ENCODE measurements at regions not wholly inside any gene's neighbourhood (a gene's known extent, or its start where the extent isn't known, plus 50 kb on each side); places are given as distances from the start of the nearest gene placed in this dataset.
A peak's percentile ranks its signal among the peaks of the same experiment; 100 is the strongest.

DNA sequence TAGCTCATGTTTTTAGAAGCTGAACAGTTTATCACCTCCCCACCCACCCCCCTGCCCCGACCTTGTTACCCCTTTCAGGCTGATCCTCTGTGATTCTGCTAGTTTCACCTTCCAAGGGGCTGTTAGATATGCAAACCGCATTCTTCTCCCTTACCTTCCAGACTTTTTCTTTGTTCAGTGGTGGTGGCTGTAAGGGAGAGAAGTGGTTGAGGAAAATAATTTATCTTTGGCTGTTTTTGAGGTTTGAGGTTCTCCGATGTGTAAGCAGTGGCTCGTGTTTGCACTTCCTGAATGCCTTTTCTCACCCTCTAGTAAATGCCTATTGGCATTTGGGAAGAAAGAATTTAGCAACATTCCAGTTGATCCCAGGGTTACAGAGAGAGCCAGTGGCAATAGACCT is 69.4 kb upstream of the KCNG1 start:
- no peak for DNase-seq

DNA sequence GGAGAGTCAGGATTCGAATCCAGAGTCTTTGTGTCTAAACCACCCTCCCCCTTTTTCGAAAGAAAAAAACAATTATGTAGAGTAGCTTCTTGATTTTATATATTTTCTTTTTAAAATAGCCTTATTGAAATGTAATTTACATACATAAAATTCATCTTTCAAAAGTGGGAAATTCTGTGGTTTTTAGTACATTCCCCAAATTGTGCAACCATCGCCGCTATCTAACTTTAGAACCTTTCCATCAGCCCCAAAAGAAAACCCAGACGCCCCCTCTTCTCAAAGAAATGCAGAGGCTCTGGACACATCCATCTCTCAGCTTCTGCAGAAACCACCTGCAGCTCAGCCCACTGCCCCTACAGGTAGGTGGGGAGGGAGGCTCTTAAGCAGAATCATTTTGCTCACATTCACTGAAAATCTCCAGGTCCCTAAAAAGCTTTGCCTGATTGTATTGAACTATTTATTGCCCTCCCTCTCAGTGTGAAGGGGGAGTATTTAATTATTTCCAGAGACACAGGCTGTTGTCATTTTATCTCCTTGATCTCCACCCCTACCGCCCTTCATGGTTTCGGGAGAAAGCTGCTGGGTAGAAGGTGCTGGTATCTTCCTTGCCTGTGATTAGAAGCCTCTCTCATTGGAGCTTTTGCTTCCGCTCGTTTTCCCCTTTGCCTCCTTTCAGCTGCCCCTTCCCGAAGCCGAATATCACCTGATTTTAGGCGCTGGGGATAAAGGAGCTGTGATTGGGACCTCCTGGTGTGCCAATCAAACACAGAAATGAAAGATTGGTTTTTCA is 68.7 kb upstream of the KCNG1 start:
- peak; percentile 67 for DNase-seq

DNA sequence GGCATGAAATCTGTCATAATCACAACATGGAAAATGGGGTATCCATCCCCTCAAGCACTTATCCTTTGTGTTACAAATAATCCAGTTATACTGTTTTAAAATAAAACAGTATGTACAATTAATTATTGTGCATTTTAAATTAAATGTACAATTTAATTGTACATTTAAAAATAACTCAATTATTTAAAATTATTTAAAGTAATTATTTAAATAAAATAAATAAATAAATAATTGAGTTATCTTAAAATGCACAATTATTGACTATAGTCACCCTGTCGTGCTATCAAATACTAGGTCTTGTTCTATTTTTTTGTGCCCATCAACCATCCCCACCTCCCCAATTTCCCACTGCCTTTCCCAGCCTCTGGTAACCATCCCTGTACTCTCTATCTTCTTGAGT is 66.9 kb upstream of the KCNG1 start:
- DNase-seq = no peak

DNA sequence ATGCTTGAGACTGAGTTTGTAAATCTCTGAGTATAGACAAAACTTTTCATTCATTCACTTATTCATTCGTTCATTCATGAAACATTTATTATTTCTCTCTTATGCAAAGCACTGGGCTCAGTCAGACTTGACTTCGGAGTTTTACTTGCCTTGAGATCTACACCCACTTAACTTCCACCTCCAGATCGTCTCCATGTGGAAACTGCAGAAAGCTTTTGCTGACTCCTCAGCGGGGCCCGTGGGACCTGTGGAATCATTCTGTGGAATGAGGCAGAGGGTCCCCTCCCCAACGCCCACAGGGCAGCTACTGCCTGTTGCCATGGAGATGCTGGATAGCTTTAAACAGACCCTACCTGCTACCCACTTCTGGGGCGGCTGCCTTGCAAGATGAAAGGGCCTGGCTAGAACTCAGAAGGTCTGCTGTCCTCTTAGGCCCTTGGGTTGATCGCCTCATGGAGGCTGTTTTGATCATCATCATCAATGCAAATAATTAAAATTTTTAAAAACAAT is 66.4 kb upstream of the KCNG1 start:
- DNase-seq = no peak

DNA sequence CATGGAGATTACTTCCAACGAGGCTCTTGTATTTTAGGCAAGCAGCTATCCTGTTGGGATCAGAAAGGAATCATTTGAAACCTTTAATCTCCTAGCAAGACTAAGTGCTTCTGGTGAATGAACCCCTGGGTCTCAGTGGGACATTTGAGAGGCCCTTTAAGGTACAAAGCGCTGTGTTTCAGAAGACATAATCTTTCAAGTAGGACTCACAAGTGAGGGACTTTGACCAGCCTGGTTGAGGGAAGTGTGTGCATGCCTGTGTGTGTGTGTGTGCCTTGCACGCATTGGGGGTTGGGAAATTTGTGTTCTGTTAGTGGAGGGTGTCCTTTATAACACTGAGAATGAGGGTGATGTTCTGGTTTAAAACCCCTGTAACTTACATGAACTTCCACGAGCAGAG is 64.4 kb upstream of the KCNG1 start:
- DNase-seq = no peak

DNA sequence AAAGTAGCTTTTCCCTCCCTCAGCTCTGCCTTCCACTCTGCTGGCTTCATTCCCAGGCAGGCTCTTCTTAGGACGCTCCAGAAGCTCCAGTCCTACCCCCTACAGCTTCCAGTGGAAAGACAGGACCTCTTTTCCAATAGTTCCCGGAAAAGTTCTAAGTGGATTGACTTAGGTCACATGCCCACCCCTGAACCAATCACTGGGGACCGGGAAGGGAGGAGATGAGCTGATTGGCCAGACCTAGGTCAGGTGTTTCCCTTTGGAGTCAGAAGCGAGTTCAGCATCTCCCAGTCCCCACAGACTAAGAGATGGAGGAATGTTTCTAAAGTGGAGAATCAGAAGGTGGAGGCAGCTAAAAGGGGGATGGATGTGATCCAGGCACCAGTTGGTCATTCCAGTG is 62.9 kb upstream of the KCNG1 start:
- DNase-seq = no peak

DNA sequence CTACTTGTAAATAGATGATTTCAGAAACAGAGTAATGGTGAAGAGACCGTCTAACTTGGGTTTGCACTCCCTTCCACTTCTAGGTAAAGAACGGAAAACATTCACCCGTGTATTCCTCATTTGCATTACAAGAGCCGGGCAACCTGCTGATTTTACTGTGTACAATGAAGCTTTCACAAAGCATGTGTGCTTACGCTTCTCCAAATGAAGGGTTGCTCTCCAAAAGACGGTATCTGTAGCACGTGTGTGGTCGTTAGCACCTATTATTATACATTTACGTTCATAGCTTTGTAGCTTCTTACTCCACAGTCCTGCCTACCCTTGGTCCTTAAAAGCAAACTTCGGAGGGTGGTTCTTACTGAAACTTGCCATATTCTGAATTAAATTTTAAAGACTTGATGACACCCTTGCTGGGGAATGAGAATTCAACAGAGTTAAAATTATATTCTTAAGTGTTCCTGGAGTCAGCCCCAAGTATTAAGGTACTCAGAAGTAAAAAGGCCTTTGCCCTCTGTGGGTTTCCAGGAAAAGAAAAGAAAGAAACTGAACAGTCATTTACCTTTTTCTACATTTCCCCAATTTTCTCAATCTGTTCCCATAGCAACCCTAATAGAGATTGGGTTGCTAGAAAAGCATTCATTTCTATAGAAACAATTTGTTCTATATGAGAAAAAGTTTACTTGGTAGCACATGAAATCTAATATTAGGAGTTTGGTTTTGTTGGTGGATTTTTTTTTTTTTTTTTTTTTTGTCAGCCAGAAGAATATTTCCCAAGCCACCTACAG is 61.9 kb upstream of the KCNG1 start:
- DNase-seq = peak; percentile 80

DNA sequence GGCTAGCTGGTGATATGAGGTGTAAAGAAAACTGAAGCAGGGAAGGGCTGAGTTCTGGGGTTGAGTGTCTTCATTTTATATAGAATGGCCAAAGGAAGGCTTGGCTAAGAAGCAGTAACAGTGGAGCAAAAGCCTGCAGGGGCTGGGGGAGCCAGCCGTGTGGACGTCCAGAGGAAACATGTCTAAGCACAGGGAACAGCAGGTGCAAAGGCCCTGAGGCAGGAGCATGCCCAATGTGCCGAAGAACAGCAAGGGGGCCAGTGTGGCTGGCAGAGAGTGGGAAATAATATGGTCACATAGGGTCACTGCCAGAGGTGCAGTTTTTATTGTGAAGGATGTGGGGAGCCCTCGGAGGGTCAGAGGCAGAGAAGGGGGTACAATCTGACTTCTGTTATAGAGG is 60.5 kb upstream of the KCNG1 start:
- DNase-seq = no peak

DNA sequence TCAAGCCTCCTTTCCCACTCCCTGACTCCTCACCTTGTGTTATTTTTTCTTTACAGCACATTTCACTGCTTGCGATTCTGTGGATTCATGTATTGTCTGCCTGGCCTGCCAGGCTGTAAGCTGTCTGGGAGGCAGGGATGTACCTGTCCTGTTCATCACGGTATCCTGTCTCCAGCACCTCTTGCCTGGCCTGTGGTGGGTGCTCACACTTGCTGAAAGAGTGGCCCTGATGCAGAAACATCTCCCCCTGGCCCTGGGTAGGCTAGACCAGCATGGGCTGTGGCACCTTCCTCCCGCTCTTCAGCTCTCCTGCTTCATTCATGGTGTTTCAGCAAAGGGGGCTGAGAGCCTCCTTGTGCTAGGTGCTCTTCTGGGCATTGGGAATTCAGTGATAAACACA is 60.1 kb upstream of the KCNG1 start:
- DNase-seq = no peak

DNA sequence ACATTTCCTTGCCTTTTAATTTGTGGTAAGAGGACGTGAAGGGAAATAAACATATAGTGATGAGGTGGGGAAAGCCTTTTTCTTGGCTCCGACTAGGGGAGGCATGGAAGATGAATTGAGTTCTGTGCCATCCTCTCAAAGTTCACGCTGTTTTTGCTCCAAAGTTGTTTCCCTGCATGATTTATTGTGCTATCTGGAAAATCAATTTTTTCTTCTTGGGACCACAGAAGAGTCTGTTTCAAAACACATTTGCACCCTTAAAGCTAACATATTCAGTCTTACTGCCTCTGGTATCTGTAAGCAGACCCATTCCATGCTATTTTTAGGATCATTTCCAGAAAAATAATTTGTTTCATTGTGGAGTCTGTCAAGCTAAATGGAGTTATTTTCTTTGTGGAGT is 57.6 kb upstream of the KCNG1 start:
- no peak for DNase-seq

DNA sequence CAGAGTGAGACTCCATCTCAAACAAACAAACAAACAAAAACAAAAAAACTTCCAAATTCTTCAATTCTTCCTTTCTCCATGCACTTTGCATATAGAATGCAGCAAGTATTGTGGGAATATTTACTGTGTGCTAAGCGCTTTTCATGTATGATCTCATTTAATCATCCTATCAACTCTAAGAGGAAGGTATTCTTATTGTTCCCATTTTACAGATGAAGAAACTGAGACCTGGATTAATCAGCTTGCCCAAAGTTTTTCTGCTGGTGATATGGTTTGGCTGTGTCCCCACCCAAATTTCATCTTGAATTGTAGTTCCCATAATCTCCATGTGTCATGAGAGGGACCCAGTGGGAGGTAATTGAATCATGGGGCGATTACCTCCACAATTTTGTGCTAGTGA is 56.6 kb upstream of the KCNG1 start:
- DNase-seq = no peak

DNA sequence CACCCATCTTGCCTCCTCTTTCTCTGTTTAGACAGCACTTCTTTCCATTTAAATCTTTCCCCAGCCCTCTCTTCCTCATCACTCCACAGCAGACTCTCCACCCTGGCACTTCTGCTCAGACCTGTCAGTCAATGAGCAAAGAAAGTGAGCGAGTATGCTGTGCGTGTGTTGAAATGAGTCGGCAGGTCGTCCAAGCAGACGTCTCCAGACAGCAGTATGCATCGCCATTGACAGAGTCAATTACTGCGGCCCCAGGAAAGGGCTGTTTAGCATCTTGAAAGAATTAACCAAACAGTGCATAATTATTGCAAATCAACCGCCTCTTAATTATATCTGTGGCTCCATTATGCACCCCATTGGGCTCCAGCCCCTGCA is 54.8 kb upstream of the KCNG1 start:
- DNase-seq = peak; percentile 83

DNA sequence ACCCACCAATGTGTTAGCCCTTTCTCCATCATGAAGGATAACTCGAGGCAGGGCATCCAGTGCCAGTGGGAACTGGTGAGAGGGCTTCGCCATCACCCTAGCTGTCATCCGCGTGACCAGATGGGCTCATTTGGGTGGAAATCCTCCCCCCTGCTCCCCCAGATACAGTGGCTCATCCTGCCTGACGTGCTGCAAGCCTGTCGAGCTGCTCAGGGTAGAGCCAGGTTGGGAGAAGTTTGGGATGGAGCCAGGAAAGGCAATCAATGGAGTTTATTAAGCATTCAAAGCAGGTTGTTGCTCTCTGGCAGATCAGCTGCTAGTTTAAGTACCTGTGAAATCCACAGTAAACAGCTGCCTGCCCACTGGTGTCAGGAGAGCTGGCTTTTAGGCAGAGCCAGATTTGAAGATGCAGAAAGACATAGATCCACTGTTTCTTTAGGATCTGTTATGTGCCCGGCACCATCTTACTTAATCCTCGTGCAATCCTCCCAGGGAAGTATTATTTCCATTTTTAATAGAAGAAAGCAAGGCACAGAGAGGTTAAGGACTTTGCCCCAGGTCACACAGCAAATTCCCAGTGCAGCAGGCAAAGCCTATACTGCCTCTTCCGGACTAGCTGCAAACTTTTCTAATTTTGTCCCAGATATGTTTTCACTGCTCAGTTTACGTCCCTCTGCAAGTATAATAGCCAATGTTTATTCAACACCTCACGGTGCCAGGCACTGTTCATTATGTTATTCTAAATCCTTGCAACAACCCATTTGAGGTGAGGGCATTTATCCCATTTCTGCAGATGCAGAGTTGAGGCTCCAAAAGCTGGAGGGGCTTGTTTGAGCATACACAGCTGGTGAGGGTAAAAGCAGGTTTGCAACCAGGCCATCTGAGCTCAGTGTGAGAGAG is 54.1 kb upstream of the KCNG1 start:
- peak; percentile 83 for DNase-seq

DNA sequence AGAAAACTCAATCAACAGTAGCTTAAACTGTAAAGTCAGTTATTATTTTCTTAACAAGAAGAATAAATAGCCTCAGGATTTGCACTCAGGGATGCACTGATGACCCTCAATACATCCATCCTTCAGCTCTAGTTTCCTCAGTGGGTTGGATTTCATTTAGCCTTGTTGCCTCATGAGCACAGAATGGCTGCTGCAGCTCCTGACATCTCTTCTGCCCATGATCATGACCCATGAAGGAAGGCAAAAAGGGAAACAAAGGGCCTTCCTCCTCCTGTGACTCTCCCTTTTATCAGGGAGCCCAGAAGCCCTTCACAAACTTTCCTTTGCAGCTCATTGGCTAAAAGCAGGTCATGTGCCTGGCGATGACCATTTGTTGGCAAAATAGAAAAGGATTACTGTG is 51.2 kb upstream of the KCNG1 start:
- DNase-seq = no peak

Data from NCI-H69 (cell line).